ENCODE measurements at regions not wholly inside any gene's neighbourhood (a gene's known extent, or its start where the extent isn't known, plus 50 kb on each side); places are given as distances from the start of the nearest gene placed in this dataset.
"Not testable (repeated sequence)": the region's sequence is repeated elsewhere in the genome, so short reads cannot be mapped to it uniquely, and the experiment has no call there.

GRCh38 chr20:19875376-19876221 lies 117.5 kb downstream of the RIN2 start:
- DNase-seq = no peak

- DNase-seq = no peak
These were observed 118.9 kb downstream of the RIN2 start for GRCh38 chr20:19876828-19877460.

- not testable (repeated sequence) for DNase-seq
These were observed 121.8 kb downstream of the RIN2 start for GRCh38 chr20:19879874-19880255.

- no peak for DNase-seq
These were observed 122.4 kb downstream of the RIN2 start for GRCh38 chr20:19880256-19881079.

GRCh38 chr20:19881080-19881840 lies 123.2 kb downstream of the RIN2 start:
- no peak for DNase-seq

- DNase-seq = no peak
These were observed 123.9 kb downstream of the RIN2 start for GRCh38 chr20:19881990-19882389.

- DNase-seq = no peak
These were observed 124.4 kb downstream of the RIN2 start for GRCh38 chr20:19882446-19882845.

GRCh38 chr20:19883501-19883900 lies 125.4 kb downstream of the RIN2 start:
- no peak for DNase-seq

GRCh38 chr20:19885594-19885938 lies 127.5 kb downstream of the RIN2 start:
- no peak for DNase-seq

- no peak for DNase-seq
These were observed 128.0 kb downstream of the RIN2 start for GRCh38 chr20:19885939-19886660.

- DNase-seq = no peak
These were observed 128.7 kb downstream of the RIN2 start for GRCh38 chr20:19886661-19887288.

- no peak for DNase-seq
These were observed 129.4 kb upstream of the NAA20 start for GRCh38 chr20:19887556-19888268.

GRCh38 chr20:19888269-19888671 lies 128.9 kb upstream of the NAA20 start:
- DNase-seq = no peak

- DNase-seq = no peak
These were observed 127.9 kb upstream of the NAA20 start for GRCh38 chr20:19889011-19889953.

GRCh38 chr20:19890445-19891051 lies 126.6 kb upstream of the NAA20 start:
- no peak for DNase-seq

- DNase-seq = no peak
These were observed 123.8 kb upstream of the NAA20 start for GRCh38 chr20:19893356-19893755.

GRCh38 chr20:19895761-19896160 lies 121.4 kb upstream of the NAA20 start:
- no peak for DNase-seq

GRCh38 chr20:19897891-19898290 lies 119.3 kb upstream of the NAA20 start:
- DNase-seq = no peak

- DNase-seq = no peak
These were observed 115.9 kb upstream of the NAA20 start for GRCh38 chr20:19901226-19901625.
